NAMALWA (cell line): ENCODE measurements at regions not wholly inside any gene's neighbourhood (a gene's known extent, or its start where the extent isn't known, plus 50 kb on each side); places are given as distances from the start of the nearest gene placed in this dataset.

Experiments
- DNase-seq: peaks from one replicate; pipeline ENCODE4 v3.0.0-alpha.2; 2015; ENCODE audit warnings: low spot score

GRCh38 chr2:175560521-175561169, 379.1 kb upstream of the ATP5MC3 start:
- no peak for DNase-seq

GRCh38 chr2:175559613-175560012, 378.1 kb upstream of the ATP5MC3 start:
- DNase-seq = no peak

GRCh38 chr2:175557810-175558377, 376.4 kb upstream of the ATP5MC3 start:
- DNase-seq = no peak

DNA sequence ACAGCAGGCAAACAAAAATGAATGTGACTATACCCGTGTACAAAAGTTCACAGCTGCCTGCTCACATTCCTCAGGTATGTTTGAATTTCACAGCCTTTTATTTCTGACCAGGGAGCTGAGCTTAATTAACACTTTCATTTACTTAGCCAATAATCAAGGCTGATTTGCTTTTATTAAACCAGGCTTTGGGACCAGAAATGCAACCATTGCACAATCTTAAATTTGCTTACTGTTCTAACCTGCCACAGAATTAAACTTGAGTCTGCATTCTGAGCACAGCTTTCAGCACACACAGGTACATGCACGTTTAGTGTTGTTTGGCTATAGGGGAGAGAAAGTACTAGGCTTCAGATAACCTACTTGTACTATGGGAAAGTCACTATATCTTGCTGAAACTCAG, 372.4 kb upstream of the ATP5MC3 start:
- no peak for DNase-seq

DNA sequence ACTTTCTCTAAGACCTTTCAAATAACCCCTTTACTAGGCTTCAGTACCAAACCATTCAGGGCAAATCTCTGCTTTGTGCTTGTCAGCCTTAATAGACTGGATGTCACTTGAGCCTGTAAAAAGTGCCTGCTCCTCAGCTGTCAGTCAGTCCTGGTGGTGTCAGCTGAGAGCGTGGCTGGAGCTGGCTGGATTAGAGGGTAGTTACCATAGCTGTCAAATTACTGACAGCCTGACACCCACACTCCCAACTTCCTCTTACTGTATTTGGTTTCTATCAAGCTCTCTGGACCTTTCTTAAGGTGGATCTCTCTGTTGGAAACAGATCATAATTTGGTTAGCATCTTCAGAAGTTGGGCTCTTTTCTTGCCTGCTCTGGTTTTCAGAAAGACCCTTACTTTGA, 371.4 kb upstream of the ATP5MC3 start:
- no peak for DNase-seq

DNA sequence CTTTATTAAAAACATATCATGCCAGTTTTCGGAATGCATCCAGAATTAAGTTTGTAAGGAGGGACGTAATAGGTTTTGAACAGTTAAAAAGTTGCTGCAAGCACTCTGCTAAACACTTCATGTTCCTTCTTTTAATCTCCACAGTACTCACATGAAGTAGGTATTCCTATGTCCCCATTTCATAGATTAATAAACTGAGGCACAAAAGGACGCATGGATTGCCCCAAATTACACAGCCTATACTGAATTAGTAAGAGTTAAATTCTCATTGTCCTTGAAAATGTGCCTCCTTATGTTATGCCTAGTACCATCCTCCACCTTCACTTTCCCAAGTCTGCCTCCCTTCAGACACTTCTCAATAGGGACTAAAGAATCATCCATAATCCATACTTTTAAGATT, 358.9 kb upstream of the ATP5MC3 start:
- DNase-seq = no peak

DNA sequence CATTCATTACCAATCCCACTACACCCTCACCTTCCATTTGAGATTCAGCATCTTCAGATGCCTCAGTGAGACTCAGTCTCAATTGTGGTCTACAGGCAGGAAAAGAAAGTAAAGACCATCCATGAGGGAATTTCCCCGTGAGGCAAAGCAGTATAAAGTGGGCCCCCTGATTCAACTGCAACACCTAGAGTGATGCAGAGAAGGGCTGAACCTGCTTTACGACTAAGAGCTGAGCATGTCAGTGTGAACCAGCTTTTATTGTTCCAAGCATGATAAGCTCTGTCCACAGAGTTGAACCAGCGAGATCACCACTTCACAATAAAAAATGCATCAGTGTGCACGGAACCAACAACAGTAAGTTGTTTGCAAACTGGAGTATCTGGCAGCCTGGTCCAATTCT, 357.6 kb upstream of the ATP5MC3 start:
- DNase-seq = no peak

- no peak for DNase-seq
Measured at GRCh38 chr2:175536059-175536458, 354.5 kb upstream of the ATP5MC3 start.

- DNase-seq = no peak
Measured at GRCh38 chr2:175535631-175536030, 354.1 kb upstream of the ATP5MC3 start.

DNA sequence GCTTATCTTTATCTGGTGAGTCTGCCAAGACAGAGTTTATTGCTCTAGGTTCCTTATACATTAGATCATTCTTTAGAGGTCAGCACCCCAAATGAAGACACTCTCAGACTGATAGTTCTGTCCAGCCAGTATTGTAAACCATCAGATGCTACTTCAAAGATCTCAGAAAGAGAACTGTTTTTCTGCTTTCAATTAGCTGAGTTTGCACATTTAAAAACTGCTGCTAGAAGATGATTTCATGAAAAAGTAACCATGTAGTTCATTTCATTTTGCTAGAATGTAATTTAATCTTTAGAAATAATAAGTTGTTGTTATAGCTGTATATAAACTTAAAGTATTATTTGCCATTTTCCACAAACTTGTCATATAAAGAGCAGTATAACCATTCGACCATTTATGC, 344.5 kb upstream of the ATP5MC3 start:
- DNase-seq = no peak

DNA sequence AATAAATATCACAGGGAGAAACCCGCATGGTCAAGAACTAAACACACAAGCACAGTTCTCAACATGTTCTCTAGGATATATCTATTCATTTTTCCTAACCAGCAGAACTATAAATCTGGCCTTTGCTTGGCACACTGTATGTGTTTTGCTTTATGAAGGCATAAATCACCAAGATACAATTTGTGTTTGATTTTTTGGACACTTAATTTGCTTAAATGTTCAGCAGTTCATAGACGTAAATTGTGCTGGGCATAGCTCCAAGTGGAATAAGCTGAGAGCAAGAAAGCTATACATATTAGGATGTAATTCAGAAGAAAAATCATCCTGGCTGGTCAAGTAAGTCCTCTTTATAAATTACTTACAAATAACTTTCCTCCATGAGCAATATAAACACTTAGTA, 341.5 kb upstream of the ATP5MC3 start:
- no peak for DNase-seq

DNA sequence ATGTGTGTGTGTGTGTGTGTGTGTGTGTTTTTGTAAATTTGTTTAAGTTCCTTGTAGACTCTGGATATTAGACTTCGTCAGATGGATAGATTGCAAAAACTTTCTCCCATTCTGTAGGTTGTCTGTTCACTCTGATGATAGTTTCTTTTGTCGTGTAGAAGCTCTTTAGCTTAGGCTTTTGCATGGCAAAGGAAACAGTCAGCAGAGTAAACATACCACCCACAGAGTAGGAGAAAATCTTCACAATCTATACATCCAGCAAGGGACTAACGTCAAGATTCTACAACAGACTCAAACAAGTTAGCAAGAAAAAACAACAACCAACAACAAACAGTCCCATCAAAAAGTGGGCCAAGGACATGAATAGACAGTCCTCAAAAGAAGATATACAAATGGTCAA, 336.7 kb upstream of the ATP5MC3 start:
- DNase-seq = no peak

DNA sequence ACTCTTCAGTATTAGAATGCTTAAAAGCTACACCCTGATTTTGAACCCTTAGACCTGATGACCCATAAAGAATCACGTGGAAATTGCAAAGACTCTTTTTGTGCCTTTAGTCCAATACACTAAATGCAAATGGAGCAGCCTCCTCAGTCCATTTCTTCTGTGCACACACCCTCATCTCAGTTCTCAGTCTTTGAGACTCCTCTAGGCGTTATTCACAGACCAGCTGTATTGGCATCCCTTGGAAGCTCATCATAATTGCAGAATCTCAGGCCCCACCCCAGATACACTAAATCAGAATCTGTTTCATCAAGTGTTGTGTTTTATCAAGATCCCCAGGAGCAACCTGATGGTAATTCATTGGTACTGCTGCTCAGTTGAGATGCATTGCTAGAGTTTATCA, 335.0 kb upstream of the ATP5MC3 start:
- DNase-seq = no peak

GRCh38 chr2:175500255-175500654, 318.7 kb upstream of the ATP5MC3 start:
- no peak for DNase-seq

DNA sequence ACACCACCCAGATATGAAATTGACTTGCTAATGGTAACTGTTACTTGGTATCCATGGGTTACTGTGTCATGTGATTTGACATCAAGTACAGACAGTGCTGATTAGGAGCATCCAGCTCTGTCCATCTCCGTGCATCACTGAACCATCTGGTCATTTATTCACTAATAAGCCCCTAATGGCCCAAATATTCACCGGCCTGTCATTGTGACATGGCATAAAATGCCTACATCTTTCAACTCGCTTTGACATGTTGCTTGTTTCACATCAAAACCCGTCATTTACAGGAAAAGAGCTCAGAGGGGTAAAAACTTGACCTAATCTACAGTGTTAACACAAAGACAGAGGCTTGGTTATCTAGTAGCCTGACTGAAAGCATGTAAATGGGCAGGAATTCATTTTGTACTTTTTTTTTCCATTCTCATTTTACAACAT, 308.9 kb upstream of the ATP5MC3 start:
- DNase-seq = no peak

DNA sequence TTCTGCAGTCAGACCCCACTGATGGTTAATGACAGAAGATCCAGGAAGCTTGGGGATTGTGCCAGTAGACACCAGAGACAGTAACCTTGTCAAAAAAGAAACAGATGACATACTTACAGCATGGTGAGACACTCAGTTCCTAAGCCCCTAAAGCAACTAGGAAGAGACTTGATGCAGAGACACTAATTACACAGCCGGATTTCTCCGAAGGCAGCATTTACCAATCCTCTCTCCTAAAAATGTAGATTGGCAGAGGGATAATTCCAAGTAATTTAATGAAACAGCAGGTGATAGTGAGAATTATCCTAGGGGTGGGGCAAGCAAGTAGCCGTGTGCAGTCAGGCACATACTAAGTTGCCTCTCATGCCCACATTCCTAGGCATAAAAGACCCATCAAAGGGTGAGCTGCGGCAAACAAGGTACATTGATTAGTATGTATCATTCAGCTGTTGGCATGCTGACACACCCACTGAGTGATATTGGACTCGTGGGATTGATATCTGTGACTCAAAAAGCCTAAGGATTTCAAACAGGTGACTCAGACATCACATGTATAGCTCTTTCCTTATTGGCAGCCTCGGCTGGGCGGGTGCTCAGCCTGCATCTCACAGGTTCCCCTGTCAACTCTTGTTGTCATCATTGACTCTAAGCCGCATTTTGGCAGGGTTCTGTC, 296.7 kb upstream of the ATP5MC3 start:
- DNase-seq = no peak

DNA sequence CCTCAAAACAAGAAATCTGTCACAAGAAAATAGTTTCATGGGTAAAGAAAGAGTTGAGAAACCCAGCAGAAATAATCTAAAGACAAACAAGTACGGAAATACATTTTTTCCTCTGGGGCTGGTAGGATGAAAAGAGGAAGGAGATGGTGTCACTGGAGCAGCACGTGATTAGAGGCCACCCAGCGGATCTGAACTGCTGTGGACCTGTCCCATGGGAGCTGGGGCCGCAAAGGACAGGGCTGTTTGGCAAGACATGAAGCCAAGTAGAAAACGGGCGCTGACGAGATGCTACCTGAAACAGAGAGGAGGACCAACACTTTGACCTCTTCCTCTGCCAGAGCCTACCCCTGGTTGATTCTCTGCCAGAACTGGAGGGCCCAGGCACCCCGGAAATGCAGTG, 295.4 kb upstream of the ATP5MC3 start:
- DNase-seq = no peak

GRCh38 chr2:175476374-175476773, 294.9 kb upstream of the ATP5MC3 start:
- DNase-seq = no peak

GRCh38 chr2:175475130-175475529, 293.6 kb upstream of the ATP5MC3 start:
- no peak for DNase-seq

GRCh38 chr2:175468431-175469098, 287.1 kb upstream of the ATP5MC3 start:
- no peak for DNase-seq

GRCh38 chr2:175465101-175465500, 283.6 kb upstream of the ATP5MC3 start:
- DNase-seq = no peak

DNA sequence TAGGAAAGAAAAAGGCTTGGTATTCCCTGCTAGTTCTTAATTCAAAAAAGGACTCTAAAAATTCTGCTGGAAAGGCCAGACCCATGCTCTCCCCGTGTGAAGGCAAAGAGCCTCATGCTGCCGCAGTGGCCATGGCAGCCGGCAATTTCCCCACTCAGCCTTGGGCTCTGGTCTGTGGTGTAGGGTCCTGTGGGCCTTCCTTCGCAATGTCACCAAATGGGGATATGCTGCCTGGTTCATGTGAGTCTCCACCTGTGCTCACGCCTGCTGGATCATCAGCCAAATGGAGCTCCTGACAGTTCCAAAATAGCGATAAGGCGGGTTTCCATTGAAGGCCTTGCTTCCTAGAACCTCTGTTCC, 282.8 kb upstream of the ATP5MC3 start:
- DNase-seq = no peak

- DNase-seq = no peak
Measured at GRCh38 chr2:175463589-175464310, 282.2 kb upstream of the ATP5MC3 start.
